Liver (tissue), 2 donors: ENCODE measurements at regions not wholly inside any gene's neighbourhood (a gene's known extent, or its start where the extent isn't known, plus 50 kb on each side); places are given as distances from the start of the nearest gene placed in this dataset.

ENCODE experiments used
- CTCF ChIP-seq: fragments of 150-350 bp; IDR thresholded peaks from 2 replicates; pipeline ENCODE4 v1.5.1; 2017; ENCODE audit warnings: improper control_type of control experiment, low read depth, low read length; ENCODE audit not compliant: missing input control
- TF ChIP-seq, protein P1 (sequence below): IDR thresholded peaks from 2 replicates; pipeline ENCODE4 v1.6.1; 2016; ENCODE audit warnings: antibody characterized with exemption, mild to moderate bottlenecking
- donor health status: healthy.

- no peak for TF ChIP-seq CTCF
- TF ChIP-seq, protein P1, sequence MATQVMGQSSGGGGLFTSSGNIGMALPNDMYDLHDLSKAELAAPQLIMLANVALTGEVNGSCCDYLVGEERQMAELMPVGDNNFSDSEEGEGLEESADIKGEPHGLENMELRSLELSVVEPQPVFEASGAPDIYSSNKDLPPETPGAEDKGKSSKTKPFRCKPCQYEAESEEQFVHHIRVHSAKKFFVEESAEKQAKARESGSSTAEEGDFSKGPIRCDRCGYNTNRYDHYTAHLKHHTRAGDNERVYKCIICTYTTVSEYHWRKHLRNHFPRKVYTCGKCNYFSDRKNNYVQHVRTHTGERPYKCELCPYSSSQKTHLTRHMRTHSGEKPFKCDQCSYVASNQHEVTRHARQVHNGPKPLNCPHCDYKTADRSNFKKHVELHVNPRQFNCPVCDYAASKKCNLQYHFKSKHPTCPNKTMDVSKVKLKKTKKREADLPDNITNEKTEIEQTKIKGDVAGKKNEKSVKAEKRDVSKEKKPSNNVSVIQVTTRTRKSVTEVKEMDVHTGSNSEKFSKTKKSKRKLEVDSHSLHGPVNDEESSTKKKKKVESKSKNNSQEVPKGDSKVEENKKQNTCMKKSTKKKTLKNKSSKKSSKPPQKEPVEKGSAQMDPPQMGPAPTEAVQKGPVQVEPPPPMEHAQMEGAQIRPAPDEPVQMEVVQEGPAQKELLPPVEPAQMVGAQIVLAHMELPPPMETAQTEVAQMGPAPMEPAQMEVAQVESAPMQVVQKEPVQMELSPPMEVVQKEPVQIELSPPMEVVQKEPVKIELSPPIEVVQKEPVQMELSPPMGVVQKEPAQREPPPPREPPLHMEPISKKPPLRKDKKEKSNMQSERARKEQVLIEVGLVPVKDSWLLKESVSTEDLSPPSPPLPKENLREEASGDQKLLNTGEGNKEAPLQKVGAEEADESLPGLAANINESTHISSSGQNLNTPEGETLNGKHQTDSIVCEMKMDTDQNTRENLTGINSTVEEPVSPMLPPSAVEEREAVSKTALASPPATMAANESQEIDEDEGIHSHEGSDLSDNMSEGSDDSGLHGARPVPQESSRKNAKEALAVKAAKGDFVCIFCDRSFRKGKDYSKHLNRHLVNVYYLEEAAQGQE: no peak
Measured at GRCh38 chr9:22175972-22176545, 167.0 kb upstream of the CDKN2B start.
